HEK293T (cell line): ENCODE measurements at regions not wholly inside any gene's neighbourhood (a gene's known extent, or its start where the extent isn't known, plus 50 kb on each side); places are given as distances from the start of the nearest gene placed in this dataset.

ENCODE experiments used
- CTCF ChIA-PET: fragments of 350-600 bp; formaldehyde crosslinking; extraction: SDS; loops from one replicate; lab custom pipeline; 2021; ENCODE audit warnings: antibody characterized with exemption, inconsistent platforms; lab: Yijun Ruan, JAX
- POLR2A ChIA-PET: fragments of 350-600 bp; formaldehyde crosslinking; extraction: SDS; loops from one replicate; lab custom pipeline; 2020; ENCODE audit warnings: antibody characterized with exemption, inconsistent platforms; lab: Yijun Ruan, JAX
- DNase-seq: peaks from one replicate; pipeline ENCODE4 v3.0.0; 2012; ENCODE audit warnings: mixed read lengths; ENCODE audit errors: extremely low spot score
- ARNT ChIP-seq: fragments of 450-650 bp; IDR thresholded peaks from 2 replicates; pipeline ENCODE4 v1.6.1; 2017; ENCODE audit warnings: mild to moderate bottlenecking
- BHLHE40 ChIP-seq: fragments of 450-650 bp; IDR thresholded peaks from 2 replicates; pipeline ENCODE4 v1.6.1; 2016; ENCODE audit warnings: mild to moderate bottlenecking, moderate library complexity, borderline replicate concordance
- CTBP1 ChIP-seq: fragments of 450-650 bp; IDR thresholded peaks from 2 replicates; pipeline ENCODE4 v1.6.1; 2016; ENCODE audit warnings: borderline replicate concordance
- ELF4 ChIP-seq: fragments of 450-650 bp; IDR thresholded peaks from 2 replicates; pipeline ENCODE4 v1.6.1; 2017; ENCODE audit warnings: antibody characterized with exemption
- FOXA1 ChIP-seq: fragments of 450-650 bp; IDR thresholded peaks from 2 replicates; pipeline ENCODE4 v1.6.1; 2016; ENCODE audit warnings: mild to moderate bottlenecking
- FOXK2 ChIP-seq: fragments of 450-650 bp; IDR thresholded peaks from 2 replicates; pipeline ENCODE4 v1.6.1; 2016; ENCODE audit warnings: mild to moderate bottlenecking
- FOXM1 ChIP-seq: fragments of 450-650 bp; IDR thresholded peaks from 2 replicates; pipeline ENCODE4 v1.6.1; 2017; ENCODE audit warnings: mild to moderate bottlenecking, borderline replicate concordance
- HDGF ChIP-seq: fragments of 450-650 bp; IDR thresholded peaks from 2 replicates; pipeline ENCODE4 v1.6.1; 2017; ENCODE audit warnings: antibody characterized with exemption, borderline replicate concordance
- L3MBTL2 ChIP-seq: fragments of 450-650 bp; conservative IDR thresholded peaks from 2 replicates; pipeline ENCODE4 v1.6.1; 2016; ENCODE audit warnings: mild to moderate bottlenecking
- LEF1 ChIP-seq: fragments of 450-650 bp; IDR thresholded peaks from 2 replicates; pipeline ENCODE4 v1.6.1; 2017; ENCODE audit warnings: mild to moderate bottlenecking, borderline replicate concordance
- NFRKB ChIP-seq: fragments of 450-650 bp; IDR thresholded peaks from 2 replicates; pipeline ENCODE4 v1.6.1; 2016; ENCODE audit warnings: mild to moderate bottlenecking, moderate library complexity
- SP1 ChIP-seq: fragments of 450-650 bp; IDR thresholded peaks from 2 replicates; pipeline ENCODE4 v1.6.1; 2017
- SUZ12 ChIP-seq: fragments of 450-650 bp; IDR thresholded peaks from 2 replicates; pipeline ENCODE4 v1.6.1; 2016; ENCODE audit warnings: mild to moderate bottlenecking
- TARDBP ChIP-seq: fragments of 450-650 bp; IDR thresholded peaks from 2 replicates; pipeline ENCODE4 v1.6.1; 2016
- ZNF384 ChIP-seq: fragments of 450-650 bp; IDR thresholded peaks from 2 replicates; pipeline ENCODE4 v1.6.1; 2016
- TF ChIP-seq, protein P1 (sequence below): fragments of 450-650 bp; IDR thresholded peaks from 2 replicates; pipeline ENCODE4 v1.6.1; 2016

DNA sequence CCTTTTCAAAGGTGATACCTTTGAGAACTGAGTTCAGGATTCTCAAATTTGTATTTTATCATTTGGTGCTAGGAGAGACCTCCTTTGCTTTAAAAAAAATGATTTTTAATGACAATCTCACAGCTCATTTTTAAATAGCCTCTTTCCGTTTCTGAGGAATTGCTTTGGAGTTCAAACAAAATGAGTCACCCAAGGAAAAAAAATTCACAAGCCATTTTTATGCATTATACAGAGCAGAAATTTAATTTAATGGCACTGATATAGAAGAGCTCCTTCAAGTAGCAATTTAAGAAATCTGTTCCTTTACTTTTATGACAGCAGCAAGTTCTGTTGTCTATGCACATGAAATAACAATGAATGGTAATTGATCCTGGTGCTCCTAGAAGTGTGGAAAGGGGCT is 337.9 kb upstream of the KCNMB2 start:
- POLR2A ChIA-PET: no interaction called here
- DNase-seq: no peak
- CTCF ChIA-PET: no interaction called here
- TF ChIP-seq, protein P1, sequence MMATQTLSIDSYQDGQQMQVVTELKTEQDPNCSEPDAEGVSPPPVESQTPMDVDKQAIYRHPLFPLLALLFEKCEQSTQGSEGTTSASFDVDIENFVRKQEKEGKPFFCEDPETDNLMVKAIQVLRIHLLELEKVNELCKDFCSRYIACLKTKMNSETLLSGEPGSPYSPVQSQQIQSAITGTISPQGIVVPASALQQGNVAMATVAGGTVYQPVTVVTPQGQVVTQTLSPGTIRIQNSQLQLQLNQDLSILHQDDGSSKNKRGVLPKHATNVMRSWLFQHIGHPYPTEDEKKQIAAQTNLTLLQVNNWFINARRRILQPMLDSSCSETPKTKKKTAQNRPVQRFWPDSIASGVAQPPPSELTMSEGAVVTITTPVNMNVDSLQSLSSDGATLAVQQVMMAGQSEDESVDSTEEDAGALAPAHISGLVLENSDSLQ: no peak
- TF ChIP-seq HDGF (no peak), SUZ12 (no peak), L3MBTL2 (no peak), ARNT (no peak), SP1 (no peak), FOXA1 (no peak), FOXK2 (no peak), LEF1 (no peak), ZNF384 (no peak), BHLHE40 (no peak)

DNA sequence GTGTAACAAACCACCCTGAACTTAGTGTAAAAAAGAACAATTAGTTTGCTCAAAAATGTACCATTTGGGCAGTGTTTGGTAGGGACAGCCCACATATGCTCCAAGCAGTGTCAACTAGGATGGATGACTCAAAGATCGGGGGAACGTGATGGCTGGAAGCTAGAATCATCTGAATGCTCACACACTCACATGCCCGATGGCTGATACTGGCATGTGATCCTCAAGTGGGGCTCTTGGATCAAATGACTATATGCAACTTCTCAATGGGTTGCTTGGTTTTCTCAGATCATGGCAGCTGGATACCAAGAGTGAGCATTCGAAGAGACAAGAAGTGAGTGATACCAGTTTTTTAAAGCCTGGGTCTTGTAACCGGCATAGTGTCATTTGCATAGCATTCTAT is 335.9 kb upstream of the KCNMB2 start:
- no peak for TF ChIP-seq FOXM1
- no peak for TF ChIP-seq TARDBP
- no peak for TF ChIP-seq HDGF
- CTCF ChIA-PET: no interaction called here
- POLR2A ChIA-PET: no interaction called here
- no peak for DNase-seq

DNA sequence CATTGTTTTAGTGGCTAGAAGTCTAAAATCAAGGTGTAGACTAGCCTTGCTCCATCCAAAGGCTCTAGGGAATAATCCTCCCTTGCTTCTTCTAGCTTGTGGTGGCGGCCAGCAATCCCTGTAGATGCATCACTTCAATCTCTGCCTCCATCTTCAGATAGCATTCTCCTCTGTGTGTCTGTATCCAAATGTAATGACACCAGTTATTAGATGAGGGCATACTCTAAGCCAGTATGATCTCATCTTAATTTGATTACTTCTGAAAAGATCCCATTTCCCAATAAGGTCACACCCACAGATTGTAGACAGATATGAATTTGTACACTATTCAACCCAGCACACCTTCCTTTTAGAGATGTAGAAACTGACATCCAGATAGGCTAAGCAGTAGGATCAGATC is 334.5 kb upstream of the KCNMB2 start:
- ChIA-PET POLR2A (no interaction called here), CTCF (no interaction called here)
- TF ChIP-seq, protein P1: no peak
- TF ChIP-seq BHLHE40 (no peak), LEF1 (no peak), TARDBP (no peak), ZNF384 (no peak), FOXM1 (no peak), FOXA1 (no peak), NFRKB (no peak)
- no peak for DNase-seq

DNA sequence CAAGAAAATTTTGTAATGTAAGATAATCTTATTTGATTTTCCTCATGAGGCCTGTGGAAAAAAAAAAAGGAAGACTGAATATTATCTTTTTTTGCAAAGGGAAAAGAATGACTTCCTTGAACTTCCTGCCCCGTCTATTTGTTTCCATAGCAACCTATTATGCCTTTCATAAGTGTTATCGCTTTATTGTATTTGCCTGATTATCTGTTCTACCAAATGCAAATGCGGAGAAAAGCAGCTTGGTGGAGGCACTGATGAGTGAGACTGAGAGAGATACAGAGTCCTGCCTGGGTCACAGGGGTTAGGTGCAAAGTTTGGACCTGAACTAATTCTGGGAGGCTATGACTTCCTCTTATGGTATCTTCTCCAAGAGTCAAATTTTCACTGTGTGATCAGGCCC is 334.0 kb upstream of the KCNMB2 start:
- CTCF ChIA-PET: no interaction called here
- TF ChIP-seq TARDBP (no peak), FOXM1 (no peak), NFRKB (no peak), BHLHE40 (no peak)
- POLR2A ChIA-PET: no interaction called here
- DNase-seq: no peak

DNA sequence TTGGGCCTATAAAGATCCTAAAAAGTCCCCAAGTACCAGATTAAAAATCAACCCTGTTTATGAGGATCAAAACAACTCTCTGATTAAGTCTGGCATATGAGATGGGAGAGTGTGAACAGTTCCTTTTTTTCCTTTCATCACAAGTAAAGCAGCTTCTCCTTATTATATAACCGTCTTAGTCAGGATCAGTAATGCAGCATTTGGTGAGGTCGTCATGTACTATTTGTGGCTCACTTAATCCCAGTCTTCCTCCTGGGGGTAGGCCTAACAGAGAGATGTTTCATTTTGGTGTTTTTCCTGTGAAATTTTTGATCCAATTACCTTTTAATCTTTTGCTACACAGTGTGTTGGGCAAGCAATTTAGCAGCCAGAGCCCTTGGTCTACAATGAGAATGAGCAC is 333.1 kb upstream of the KCNMB2 start:
- CTCF ChIA-PET: no interaction called here
- DNase-seq: no peak
- POLR2A ChIA-PET: no interaction called here
- no peak for TF ChIP-seq HDGF

DNA sequence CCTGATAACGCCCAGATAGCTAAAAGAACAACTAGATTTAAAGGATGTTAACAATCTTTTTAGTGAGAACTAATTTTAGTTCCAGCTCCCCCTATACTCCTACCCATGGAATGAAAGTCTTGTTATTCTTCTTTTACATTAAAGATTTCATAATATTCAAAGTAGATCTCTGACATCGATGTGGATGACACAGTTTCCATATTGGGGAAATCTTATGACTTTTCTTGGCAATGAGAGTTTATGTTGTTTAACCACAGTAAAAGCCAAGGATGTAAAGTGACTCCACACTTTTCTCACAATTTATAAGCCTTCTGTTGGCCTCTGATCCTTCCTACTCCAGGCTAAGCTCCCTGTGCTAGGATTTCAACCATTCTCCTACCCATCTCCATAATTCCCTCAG is 332.6 kb upstream of the KCNMB2 start:
- POLR2A ChIA-PET: no interaction called here
- TF ChIP-seq ZNF384 (no peak), NFRKB (no peak), LEF1 (no peak), ELF4 (no peak), SUZ12 (no peak), FOXA1 (no peak), ARNT (no peak), L3MBTL2 (no peak), FOXK2 (no peak), BHLHE40 (no peak), HDGF (no peak), SP1 (no peak), TARDBP (no peak), CTBP1 (no peak), FOXM1 (no peak)
- TF ChIP-seq, protein P1: no peak
- CTCF ChIA-PET: no interaction called here
- no peak for DNase-seq

DNA sequence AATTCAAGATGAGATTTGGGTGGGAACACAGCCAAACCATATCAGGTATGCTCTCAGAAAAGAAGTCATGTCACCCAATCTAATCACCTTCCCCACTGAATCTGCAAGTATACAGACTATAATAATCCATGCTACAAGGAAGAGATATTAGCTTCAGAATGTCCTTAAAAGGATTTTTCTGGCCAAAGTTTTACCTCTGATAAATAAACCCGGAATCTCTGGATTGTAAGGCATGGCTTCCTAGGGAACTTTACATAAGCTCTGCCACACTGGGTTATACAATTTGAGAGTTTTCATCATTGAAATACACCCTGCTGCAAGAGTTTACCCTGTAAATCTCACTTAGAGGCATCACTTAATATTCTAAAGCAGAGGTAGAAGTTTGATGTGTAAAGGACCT is 330.5 kb upstream of the KCNMB2 start:
- ChIA-PET POLR2A (no interaction called here), CTCF (no interaction called here)
- no peak for DNase-seq
- TF ChIP-seq HDGF: no peak
- no peak for TF ChIP-seq NFRKB
- no peak for TF ChIP-seq L3MBTL2
- TF ChIP-seq FOXK2: no peak
- no peak for TF ChIP-seq ELF4
- TF ChIP-seq, protein P1: no peak
- no peak for TF ChIP-seq SP1
- no peak for TF ChIP-seq SUZ12
- TF ChIP-seq ZNF384: no peak
- no peak for TF ChIP-seq LEF1
- no peak for TF ChIP-seq BHLHE40
- TF ChIP-seq FOXA1: no peak
- no peak for TF ChIP-seq TARDBP
- no peak for TF ChIP-seq ARNT
- TF ChIP-seq FOXM1: no peak
- no peak for TF ChIP-seq CTBP1
